NCI-H345 treated with DMSO at 0.1 percent for 48 hours (cell line): ENCODE measurements at regions not wholly inside any gene's neighbourhood (a gene's known extent, or its start where the extent isn't known, plus 50 kb on each side); places are given as distances from the start of the nearest gene placed in this dataset.
"Not testable (repeated sequence)": the region's sequence is repeated elsewhere in the genome, so short reads cannot be mapped to it uniquely, and the experiment has no call there.

Experiments used
- DNase-seq: peaks from one replicate; lab custom pipeline; 2025; ENCODE audit not compliant: unreplicated experiment; lab: John Stamatoyannopoulos, UW

DNA sequence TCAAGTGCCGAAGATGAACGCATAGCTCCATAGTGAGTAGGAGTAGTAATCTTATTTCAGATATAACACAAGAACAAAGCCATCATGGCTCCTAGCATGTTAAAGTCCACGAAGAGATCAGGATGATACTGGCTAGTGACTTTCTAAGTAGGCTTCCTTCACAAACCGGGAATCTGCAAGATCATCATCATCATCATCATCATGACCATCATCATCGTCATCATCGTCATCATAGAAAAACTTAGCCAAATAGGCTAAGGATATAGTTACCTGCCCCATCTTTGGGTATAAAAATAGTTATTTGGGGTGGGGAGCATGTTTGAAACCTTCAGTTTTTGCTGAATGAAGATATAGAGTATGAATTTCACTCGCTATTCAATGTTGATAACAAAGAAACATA is 57.9 kb downstream of the PYDC2 start:
- DNase-seq: no peak

DNA sequence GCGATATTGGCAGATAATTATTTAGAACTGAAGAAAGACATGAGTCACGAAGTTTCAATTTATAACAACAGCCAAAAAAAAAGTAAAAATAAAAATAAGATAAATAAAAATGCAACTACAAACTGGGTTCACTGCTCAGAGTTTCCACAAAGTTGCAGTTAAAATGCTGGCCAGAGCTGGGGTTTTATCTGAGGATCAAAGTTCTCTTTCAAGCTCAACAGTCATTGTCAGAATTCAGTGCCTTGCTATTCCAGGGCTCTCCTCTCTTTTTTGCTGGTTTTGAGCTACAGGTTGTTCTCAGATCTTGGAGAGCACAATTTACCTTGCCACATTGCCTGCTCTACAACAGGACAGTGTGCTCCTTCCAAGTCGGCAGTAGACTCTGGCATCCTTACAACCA is 60.1 kb downstream of the PYDC2 start:
- no peak for DNase-seq

DNA sequence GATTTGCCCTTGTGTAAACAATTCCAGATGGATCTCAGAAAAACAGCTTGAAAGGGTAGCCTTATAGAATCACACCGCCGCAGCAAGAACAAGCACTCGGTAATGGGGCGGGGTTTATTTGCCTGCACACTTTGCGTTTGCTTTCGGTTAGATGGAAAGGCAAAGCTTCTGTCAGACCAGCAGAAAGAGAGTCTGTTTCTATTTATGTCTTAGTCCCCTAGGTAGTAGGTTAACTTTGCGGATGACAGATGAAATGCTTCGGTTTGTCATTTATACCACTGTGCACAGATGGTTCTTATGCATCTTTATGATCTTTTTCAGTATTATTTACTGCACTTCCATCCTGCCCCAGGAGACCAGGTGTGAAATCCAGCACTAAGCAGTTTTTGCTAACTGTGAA is 62.2 kb downstream of the PYDC2 start:
- DNase-seq: peak; percentile 92

DNA sequence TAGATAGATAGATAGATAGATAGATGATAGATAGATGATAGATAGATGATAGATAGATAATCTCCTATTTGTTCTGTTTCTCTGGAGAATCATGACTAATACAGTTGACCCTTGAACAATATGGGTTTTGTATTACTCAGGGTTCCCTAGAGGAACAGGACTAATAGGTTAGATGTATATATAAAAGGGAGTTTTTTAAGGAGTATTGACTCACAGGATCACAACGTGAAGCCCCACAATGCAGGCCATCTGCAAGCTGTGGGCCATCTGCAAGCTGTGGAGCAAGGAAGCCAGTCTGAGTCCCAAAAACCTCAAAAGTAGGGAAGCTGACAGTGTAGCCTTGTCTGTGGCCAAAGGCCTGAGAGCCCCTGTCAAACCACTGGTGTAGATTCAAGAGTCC is 67.6 kb downstream of the PYDC2 start:
- no peak for DNase-seq

DNA sequence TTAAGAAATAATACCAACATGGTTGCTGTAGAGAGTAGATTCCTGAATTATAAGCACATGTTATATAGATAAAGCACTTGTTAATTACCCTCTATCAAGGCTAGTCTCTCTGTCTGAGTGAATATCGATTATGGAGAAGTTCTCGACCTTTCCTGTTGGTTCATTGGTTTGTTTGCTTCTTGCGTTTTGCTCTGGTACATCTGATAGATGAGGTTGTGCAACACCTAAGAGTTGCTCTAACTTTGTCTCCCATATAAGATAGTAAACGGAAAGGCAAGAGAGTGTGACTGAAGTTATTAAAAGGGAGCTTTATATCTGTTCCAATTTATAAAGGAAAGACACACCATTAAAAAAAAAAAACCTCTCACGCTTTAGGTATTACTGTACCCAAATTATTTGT is 69.0 kb downstream of the PYDC2 start:
- no peak for DNase-seq

DNA sequence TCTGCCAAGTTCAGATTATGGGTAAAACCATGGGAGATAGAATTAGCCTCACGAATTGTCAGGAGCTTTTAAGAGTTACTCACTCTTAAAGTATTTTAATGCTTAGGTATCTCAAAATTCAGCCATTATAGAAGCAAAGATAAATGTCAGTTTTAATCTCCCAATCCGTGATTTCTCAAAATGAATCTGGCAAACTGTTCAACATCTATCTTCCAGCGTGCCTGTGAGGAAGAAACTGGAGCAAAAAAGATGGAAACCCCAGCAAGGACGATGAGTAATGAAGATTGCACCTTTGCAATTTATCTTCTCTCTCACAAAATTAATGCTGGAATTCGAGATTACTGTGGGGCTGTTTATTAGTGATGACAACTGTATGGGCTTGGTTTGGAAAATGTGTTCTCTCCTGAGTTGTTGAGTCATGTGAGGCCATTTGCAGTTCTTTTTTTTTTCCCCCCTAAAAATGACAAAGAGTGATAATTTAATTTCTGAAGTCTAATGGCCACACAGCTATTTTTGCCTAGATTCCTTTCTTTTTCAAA is 70.5 kb downstream of the PYDC2 start:
- no peak for DNase-seq

DNA sequence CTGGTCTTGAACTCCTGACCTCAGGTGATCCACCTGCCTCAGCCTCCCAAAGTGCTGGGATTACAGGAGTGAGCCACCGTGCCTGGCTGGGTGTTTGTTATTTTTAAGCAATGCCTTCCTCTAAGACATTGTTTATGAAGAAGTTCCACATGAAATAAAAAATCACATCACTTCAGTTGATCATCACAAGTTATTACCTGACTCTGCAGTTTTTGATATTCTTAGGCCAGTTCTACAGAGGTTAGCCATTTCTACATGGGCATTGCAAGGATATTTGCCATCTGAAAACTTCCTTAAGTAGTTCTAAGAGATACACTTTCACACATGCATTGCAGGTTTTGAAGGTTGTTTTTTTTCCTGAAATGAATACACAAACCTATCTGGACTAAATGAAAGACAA is 82.1 kb downstream of the PYDC2 start:
- DNase-seq: no peak

DNA sequence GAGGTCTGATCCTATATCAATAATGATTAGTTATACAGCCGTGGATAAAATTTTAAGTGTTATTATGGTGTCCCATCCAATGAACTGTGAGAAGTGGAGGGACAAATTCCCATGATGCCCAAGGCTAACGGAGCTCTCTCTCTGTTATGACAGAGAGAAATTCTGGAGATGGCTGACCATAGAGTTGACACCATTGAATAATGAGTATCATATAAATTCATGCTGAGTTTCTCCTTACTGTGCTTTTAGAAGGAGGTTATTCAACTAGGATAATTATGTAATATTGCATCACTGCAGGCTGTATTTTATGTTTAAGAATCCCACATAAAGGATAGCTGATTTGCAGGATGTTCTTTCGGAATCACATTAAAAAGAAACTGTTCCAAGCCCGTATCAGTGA is 82.9 kb downstream of the PYDC2 start:
- no peak for DNase-seq

DNA sequence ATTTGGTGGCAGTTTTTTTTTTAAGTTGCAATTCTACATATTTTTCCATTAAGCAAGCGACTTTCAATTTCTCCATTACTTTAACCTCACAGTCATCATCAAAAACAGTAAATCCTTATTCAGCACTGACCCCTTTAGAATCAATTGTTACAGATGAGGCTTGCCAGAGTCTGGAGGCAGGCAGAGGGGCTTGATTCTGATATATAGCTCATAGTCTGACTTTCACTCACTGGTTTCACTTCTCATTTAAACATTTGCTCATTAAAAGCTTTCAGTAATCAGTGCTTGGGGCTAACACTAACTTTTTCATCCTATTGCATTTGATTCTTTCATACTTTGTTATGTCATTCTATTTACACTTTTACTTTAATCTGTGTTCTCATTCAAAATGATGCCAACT is 88.4 kb downstream of the PYDC2 start:
- no peak for DNase-seq

DNA sequence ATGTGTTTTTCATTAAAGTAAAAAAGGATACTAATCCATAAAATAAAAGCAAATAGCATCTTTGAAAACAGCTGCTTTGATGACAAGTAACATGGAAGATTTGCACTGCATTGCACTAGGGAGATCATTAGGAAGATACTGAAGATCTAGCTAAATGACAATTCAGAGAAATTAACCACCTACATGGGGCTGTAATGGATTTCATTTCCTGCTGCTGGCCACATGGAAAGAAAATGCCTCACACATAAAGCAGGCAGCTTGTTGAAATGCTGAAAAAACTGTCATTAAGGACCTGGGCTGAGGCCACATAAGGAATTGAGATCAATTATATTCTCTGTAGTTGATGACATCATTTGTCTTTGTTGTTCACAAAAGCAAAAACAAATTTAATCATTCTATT is 94.1 kb downstream of the PYDC2 start:
- DNase-seq: no peak

DNA sequence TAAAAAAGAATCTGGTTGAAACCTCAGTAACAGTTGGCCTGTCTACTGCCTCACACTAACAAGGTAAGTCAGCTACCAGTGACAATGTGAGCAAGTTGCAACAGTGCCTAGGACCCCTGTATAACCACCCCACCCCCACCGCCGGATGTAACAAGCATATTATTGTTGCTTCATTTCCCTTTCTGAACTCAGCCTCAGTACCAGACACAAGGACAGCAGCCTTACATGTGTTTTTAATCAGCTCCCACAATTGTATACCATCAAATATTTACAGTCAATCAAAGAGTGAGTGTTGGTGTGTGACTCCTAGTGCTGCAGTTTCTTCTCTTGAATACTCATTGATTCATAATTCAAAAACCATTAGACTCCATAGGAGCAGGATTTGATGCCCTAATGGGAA is 96.4 kb downstream of the PYDC2 start:
- DNase-seq: no peak

DNA sequence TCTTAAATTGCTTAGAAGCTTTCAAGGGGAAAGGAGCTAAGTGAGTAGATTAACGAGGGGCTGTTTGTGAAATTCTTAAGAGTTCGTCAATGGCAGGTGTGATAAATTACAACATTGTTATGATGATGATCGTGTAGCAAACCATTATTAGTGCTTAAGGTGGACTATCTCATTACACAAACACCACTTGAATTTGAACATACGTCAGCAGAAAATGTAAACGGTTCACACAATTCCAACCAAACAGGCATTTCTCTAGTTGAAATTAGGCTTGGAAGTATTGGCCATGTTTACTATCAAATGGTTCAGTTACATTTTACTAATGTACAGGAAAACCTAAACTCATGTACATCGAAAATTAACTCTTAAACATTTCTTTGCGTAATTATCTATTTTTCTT is 102.8 kb downstream of the PYDC2 start:
- no peak for DNase-seq

DNA sequence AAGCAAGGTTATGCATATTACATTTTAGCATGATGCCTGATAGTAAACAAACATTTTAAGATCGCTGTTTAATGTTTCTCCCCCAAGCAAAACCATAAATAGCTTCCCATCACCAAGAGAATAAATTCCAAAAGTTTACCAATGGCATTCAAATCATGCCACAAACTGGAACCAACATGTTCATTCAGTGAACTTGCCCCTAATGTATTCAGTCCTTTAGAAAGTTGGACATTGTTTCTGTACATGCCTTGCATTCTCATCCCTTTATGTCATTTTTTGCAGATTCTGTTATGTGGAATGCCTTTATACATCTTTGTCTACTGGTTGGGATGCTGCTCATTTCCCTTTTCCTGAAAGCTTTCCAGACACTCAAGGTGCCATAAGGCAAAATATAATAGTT is 105.5 kb downstream of the PYDC2 start:
- DNase-seq: no peak

DNA sequence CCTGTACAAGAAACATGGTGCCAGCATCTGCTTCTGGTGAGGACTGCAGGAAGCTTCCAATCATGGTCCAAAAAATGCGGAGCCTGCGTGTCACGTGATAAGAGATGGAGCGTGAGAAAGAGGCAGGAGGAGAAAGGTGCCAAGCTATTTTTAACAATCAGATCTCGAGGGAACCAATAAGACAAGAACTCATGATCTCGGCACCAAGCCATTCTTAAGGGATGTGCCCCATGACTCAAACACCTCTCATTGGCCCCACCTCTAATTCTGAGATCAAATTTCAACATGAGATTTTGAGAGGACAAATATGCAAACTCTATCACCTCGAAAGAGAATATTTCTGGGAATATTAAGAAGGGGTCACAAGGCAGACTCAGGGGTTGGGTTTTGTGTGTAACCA is 107.2 kb downstream of the PYDC2 start:
- no peak for DNase-seq

DNA sequence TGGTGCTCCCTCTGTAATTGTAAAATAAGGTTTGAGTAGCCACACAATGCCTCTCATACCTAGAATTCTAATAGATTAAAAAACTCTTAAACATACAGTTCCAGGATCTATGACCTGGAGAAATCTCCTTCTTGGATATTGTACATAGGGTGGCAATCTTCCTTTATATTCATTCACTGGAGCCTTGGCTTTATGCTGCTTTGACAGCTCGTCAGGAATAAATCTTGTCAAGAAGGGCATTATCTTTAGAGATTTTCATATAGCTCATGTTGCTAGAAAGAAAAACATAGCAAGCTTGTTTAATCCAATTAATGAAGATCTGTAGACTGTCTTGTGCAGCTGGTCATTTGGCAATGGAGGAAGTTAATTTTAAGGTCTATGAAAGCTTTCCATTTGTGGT is 131.1 kb downstream of the PYDC2 start:
- no peak for DNase-seq

DNA sequence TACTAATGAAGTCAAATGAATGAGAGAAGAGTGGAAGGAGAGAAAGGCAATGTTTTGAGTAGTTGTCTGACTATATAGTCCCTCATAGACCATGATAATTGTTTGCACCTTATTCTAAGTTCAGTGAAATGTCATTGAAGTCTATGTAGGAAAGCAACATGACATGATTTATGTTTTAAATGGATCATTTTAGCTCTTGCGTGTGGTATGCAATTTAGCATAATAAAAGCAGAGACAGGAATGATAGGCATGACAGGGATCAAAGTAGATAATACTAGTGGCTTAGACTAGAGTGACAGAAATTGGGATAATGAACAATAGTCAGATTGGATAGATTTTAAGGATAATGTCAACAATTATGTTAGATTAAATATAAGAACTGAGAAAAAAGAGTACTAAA is 132.5 kb downstream of the PYDC2 start:
- DNase-seq: no peak

DNA sequence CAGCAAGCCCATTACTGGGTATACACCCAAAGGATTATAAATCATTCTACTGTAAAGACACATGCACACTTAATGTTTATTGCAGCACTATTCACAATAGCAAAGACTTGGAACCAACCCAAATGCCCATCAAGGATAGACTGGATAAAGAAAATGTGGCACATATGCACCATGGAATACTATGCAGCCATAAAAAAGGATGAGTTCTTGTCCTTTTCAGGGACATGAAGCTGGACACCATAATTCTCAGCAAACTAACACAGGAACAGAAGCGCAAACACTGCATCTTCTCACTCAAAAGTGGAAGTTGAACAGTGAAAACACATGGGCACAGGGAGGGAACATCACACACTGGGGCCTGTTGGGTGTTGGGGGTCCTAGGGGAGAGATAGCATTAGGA is 154.5 kb downstream of the PYDC2 start:
- not testable (repeated sequence) for DNase-seq

DNA sequence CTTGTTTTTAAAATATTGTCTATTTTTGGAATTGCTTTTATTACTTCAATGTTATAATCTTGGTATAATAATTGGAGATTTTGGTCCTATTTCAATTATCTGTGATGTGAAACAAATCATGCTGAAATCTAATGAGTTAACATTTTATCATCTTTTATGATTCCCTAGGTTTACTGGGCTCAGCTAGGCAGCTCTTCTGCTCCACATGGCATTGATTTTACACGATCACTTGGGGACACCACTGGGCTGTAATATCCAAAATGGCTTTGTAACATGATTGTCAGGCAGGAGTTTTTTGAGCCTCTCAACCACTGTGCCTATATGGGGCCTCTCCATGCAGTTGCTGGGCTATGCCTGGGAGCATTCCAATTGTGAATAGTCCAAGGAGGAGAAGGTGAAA is 163.3 kb downstream of the PYDC2 start:
- no peak for DNase-seq

DNA sequence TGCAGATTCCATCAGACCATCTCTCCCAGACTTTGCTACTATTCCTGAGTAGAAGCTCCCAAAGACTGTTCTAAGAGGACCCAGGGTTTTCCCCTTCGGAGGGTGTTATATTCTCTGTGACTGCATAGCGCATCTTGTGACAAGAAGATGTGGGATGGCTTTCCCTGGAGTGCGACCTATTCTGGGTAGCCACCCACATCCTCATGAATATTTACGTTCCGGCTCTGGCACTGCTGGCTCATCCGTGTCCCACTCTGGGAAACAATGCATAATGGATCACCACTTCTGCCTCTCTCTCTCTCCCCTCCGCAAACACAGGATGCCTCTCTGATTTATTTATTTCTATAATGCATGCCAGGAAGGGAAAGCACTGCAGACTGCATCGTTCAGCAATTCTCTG is 166.1 kb downstream of the PYDC2 start:
- peak; percentile 41 for DNase-seq

DNA sequence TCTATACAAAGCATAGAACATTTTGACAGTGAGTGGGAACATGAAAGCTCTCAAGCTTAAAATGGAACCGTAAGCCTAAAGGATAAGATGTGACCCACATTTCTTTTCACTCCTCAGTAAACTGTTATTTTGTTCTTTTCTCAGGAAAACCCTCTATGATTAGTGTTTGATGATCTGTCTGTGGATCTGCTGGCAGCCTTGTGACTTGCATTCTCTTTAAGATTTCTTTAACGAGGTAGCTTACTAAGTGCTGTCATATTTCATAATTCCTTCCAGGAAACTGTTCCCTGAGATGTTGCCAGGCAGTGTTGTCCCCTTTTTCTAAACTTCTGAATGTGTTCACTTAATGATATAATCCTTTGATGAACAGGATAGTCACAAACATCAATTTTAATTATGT is 167.6 kb downstream of the PYDC2 start:
- DNase-seq: no peak

DNA sequence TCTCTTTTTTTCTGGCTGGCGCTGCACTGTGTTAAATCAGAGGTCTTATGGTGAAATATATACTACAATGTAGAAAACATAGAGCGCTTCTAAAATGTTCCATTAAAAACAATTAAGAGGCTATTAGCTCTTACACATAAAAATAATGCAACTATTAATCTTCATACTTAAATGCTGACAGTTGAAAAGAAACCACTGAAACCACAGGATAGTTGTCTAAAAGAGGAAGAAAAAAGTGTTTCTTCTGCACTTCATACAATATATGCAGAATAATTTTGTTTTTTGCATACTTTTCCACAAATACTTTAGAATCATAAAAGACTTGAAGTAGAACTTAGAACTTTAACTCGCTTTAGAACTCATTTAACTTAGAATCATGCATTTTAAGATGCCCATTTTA is 170.5 kb downstream of the PYDC2 start:
- no peak for DNase-seq

DNA sequence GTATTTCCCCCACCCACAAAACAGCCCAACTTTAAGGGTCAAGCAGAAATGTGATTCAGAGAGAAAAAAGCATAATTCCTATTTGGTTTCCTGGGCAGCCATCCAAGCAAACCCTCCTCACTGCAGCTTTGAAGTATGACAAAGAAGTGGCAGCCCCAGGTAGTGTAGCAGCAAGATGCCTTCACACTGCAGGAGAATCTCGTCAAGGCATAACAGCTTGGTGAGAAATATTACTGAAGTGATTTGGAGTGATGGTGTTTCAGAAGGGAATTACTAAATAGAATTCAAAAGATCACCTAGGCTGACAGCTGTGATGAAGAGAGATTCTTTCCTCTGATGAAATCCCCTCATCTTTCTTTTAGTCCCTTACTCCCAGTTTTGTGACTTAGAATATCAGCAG is 173.9 kb downstream of the PYDC2 start:
- DNase-seq: no peak

DNA sequence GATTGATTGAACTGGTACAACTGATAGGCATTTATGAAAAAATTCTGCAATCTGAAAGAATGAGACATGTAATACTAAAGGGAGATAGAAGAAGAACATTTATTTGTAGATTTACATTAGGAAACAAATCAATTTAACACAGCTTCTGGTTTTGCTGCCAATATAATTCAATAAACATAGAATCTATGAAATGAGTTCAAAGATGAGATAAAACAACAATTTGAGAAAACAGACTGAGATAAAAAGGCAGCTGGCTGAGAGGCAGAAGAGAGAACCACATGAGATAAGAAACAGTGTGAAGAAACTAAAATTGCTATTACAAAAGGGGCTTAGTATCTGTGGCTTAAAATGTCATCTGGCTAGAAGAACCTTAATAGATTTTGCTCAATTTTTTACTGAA is 176.6 kb downstream of the PYDC2 start:
- no peak for DNase-seq

DNA sequence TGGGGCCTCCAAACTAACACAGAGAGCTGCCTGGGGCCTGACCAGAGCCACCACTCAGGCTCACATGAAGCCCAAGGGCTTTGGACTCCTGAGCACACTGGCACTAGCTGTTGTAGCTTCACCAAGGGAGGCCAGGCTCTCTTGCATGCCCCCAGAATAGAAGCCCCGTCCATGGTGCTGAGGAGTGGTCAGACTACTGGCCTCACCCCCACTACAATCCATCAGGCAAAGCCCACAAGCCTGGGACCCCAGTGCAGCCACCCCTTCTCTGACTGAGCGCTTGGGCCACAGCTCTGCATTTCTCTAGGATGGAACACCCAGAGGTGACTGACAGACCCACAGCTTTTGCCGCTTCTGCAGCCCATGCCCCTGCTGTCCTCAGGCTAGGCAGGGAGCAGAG is 180.8 kb downstream of the PYDC2 start:
- no peak for DNase-seq
